K562 (cell line): ENCODE measurements at regions not wholly inside any gene's neighbourhood (a gene's known extent, or its start where the extent isn't known, plus 50 kb on each side); places are given as distances from the start of the nearest gene placed in this dataset.

Experiments used
- ATAC-seq: fragments of 200-7000 bp; cut with Tn5 transposase; 3 replicates; pipeline ENCODE4 v1.9.1; 2020; ENCODE audit warnings: moderate library complexity
- BruUV-seq: library from RNA; stranded (reverse); fragments of 400-500 nt; replicated peaks from 2 replicates; lab custom pipeline; 2021; lab: Mats Ljungman, UMichigan
- CTCF ChIA-PET: fragments of 300-600 bp; formaldehyde crosslinking; extraction: SDS; loops from one replicate; lab custom pipeline; 2021; ENCODE audit warnings: low intra/inter-chr PET ratio; lab: Yijun Ruan, JAX
- POLR2A ChIA-PET: fragments of 300-600, 350-650 bp; sonication (Branson Sonifier 250); formaldehyde crosslinking; extraction: SDS; loops from one replicate; lab custom pipeline; 2021; ENCODE audit warnings: antibody characterized with exemption, inconsistent platforms; lab: Yijun Ruan, JAX
- DNase-seq, 4 experiments: peaks; one replicate each; pipeline versions ENCODE4 v3.0.0 to v3.0.0-alpha.2; 2011 to 2018; ENCODE audit warnings: low spot score in 3 of 4, mixed read lengths in 3 of 4; ENCODE audit errors: extremely low read depth in 1 of 4
- FAIRE-seq: peaks from 2 replicates; lab custom pipeline; 2011; peaks lifted over from hg19 to GRCh38; lab: Jason Lieb, UNC
- H2AFZ ChIP-seq: 2 replicates; pipeline ENCODE4 v1.6.0; 2011; ENCODE audit warnings: low read depth, low read length, control low read depth, inconsistent platforms
- H3K27ac ChIP-seq: fragments of 200-600 bp; 3 replicates; pipeline ENCODE4 v1.8.0; 2011; ENCODE audit warnings: low read depth, mild to moderate bottlenecking, control low read depth, inconsistent platforms, low read length, moderate library complexity, mixed read lengths; ENCODE audit errors: extremely low read depth
- H3K27me3 ChIP-seq, 2 experiments: fragments of 300-600 bp in 1 of 2; 2 replicates in 1 of 2; 3 replicates in 1 of 2; pipeline versions ENCODE4 v1.6.0 to v1.8.0; 2011; ENCODE audit warnings: inconsistent platforms in 2 of 2, low read length in 2 of 2, mild to moderate bottlenecking in 1 of 2, mixed read lengths in 1 of 2, moderate library complexity in 1 of 2; ENCODE audit not compliant: control insufficient read depth in 2 of 2, insufficient read depth in 2 of 2
- H3K36me3 ChIP-seq: fragments of 300-600 bp; 3 replicates; pipeline ENCODE4 v1.8.0; 2011; ENCODE audit warnings: mild to moderate bottlenecking, low read length, inconsistent platforms; ENCODE audit not compliant: control insufficient read depth, insufficient read depth
- H3K4me1 ChIP-seq, 2 experiments: fragments of 200-600 bp in 1 of 2; replicated peaks in 1 of 2; 2 replicates in 1 of 2; 3 replicates in 1 of 2; pipeline versions ENCODE4 v1.5.1 to v1.8.0; 2011; ENCODE audit warnings: inconsistent platforms in 2 of 2, low read length in 2 of 2, mild to moderate bottlenecking in 1 of 2, mixed read lengths in 1 of 2, moderate library complexity in 1 of 2; ENCODE audit not compliant: control insufficient read depth in 2 of 2, insufficient read depth in 2 of 2
- H3K4me2 ChIP-seq: 2 replicates; pipeline ENCODE4 v1.6.1; 2011; ENCODE audit warnings: low read length, control low read depth, inconsistent platforms, mixed read lengths; ENCODE audit not compliant: insufficient read depth
- H3K4me3 ChIP-seq: fragments of 200-600 bp; sonication (generic), shearing (Covaris generic); 2 replicates; pipeline ENCODE4 v1.5.1; 2016; ENCODE audit warnings: control low read depth, inconsistent platforms
- H3K79me2 ChIP-seq: fragments of 200-600 bp; 3 replicates; pipeline ENCODE4 v1.8.0; 2011; ENCODE audit warnings: low read length, inconsistent platforms; ENCODE audit not compliant: control insufficient read depth, insufficient read depth
- H3K9ac ChIP-seq, 2 experiments: 2 replicates each; pipeline versions ENCODE4 v1.6.0 to v1.6.1; 2011; ENCODE audit warnings: low read depth in 2 of 2, low read length in 2 of 2, control low read depth in 1 of 2, inconsistent platforms in 1 of 2, mild to moderate bottlenecking in 1 of 2, mixed read lengths in 1 of 2; ENCODE audit not compliant: insufficient read depth in 1 of 2
- H3K9me1 ChIP-seq: one replicate; pipeline ENCODE4 v1.6.0; 2011; ENCODE audit warnings: inconsistent platforms, mild to moderate bottlenecking, low read length, moderate library complexity; ENCODE audit not compliant: control insufficient read depth, insufficient read depth
- H3K9me3 ChIP-seq: replicated peaks from 2 replicates; pipeline ENCODE4 v1.5.1; 2011; ENCODE audit warnings: low read depth, low read length, inconsistent platforms; ENCODE audit not compliant: control insufficient read depth, insufficient read depth
- H4K20me1 ChIP-seq: replicated peaks from 2 replicates; pipeline ENCODE4 v1.6.1; 2011; ENCODE audit warnings: low read length, inconsistent platforms, mixed read lengths; ENCODE audit not compliant: control insufficient read depth, insufficient read depth
- GTF2F1 ChIP-seq: IDR thresholded peaks from 2 replicates; pipeline ENCODE4 v1.6.1; 2011; ENCODE audit warnings: low read depth, low read length, improper control_type of control experiment
- HCFC1 ChIP-seq: IDR thresholded peaks from 2 replicates; pipeline ENCODE4 v1.6.1; 2012; ENCODE audit warnings: low read depth, low read length, improper control_type of control experiment
- HIVEP1 ChIP-seq: fragments of 250-450 bp; sonication (Bioruptor Pico); IDR thresholded peaks from 2 replicates; pipeline ENCODE4 v1.4.0; 2020; ENCODE audit warnings: mild to moderate bottlenecking
- KAT2B ChIP-seq: IDR thresholded peaks from one replicate; pipeline ENCODE4 v1.6.1; 2012; ENCODE audit warnings: low read depth, mild to moderate bottlenecking, control low read depth, inconsistent platforms, low read length, moderate library complexity
- KAT8 ChIP-seq: fragments of 450-650 bp; IDR thresholded peaks from 2 replicates; pipeline ENCODE4 v1.6.1; 2016; ENCODE audit warnings: low read depth, mild to moderate bottlenecking
- NR2C1 ChIP-seq, 2 experiments: fragments of 450-650 bp; IDR thresholded peaks; 2 replicates each; pipeline ENCODE4 v1.6.1; 2017; ENCODE audit warnings: mild to moderate bottlenecking in 2 of 2, antibody characterized with exemption in 1 of 2, inconsistent platforms in 1 of 2, missing compliant biosample characterization in 1 of 2, missing genetic modification characterization in 1 of 2
- RNF219 ChIP-seq: fragments of 250-450 bp; sonication (Bioruptor Pico); IDR thresholded peaks from 2 replicates; pipeline ENCODE4 v1.5.0; 2022; ENCODE audit warnings: mild to moderate bottlenecking
- SPI1 ChIP-seq: IDR thresholded peaks from 2 replicates; pipeline ENCODE4 v1.6.1; 2011; ENCODE audit warnings: low read depth, low read length, control low read depth, borderline replicate concordance
- SREBF2 ChIP-seq: sonication (generic); formaldehyde crosslinking; IDR thresholded peaks from 2 replicates; pipeline ENCODE4 v1.4.0; 2020; ENCODE audit warnings: mild to moderate bottlenecking, missing genetic modification reagents
- STAT5A ChIP-seq: IDR thresholded peaks from 2 replicates; pipeline ENCODE4 v1.6.1; 2012; ENCODE audit warnings: low read length, inconsistent platforms, borderline replicate concordance
- ZNF140 ChIP-seq: fragments of 250-450 bp; sonication (Bioruptor Pico); IDR thresholded peaks from 2 replicates; pipeline ENCODE4 v1.8.0; 2021; ENCODE audit warnings: moderate library complexity, mild to moderate bottlenecking, inconsistent platforms
- ZNF146 ChIP-seq: IDR thresholded peaks from one replicate; pipeline ENCODE4 v1.6.1; 2018; ENCODE audit warnings: missing compliant biosample characterization; ENCODE audit not compliant: unreplicated experiment
- ZNF311 ChIP-seq: fragments of 250-450 bp; sonication (Bioruptor Pico); IDR thresholded peaks from 2 replicates; pipeline ENCODE4 v1.4.0; 2020; ENCODE audit warnings: mild to moderate bottlenecking, moderate library complexity
- WGBS: fragments of 100-300 bp; shearing (Covaris generic); methylation state at CpG from one replicate; pipeline ENCODE4 v1.1.6; 2016; ENCODE audit warnings: low coverage, mixed read lengths; ENCODE audit not compliant: insufficient coverage; ENCODE audit errors: missing lambda C conversion rate; 5-methylcytosine and 5-hydroxymethylcytosine counted together
- in situ Hi-C: fragments of 300-500 bp; cut with MboI; formaldehyde crosslinking; loops from 4 replicates; pipeline ENCODE4 v1.15.0; 2018; ENCODE audit warnings: inconsistent platforms, mixed read lengths
- intact Hi-C: fragments of 100-400 bp; cut with micrococcal nuclease; formaldehyde crosslinking; loops from 2 replicates; pipeline ENCODE4 v1.14.2; 2022

GRCh38 chr2:226413498-226414130 lies 386.0 kb downstream of the IRS1 start:
- WGBS, result 0% methylated on average over 1 of the region's 2 CpGs
- H3K4me3 ChIP-seq, result no peak overlapping the region
- no peaks in the 10 kb centered on the region for H3K27me3 ChIP-seq
- H3K79me2 ChIP-seq, result no peaks in the 10 kb centered on the region
- FAIRE-seq (no peak), DNase-seq (no peak), ATAC-seq (no peak)
- no peaks in the 10 kb centered on the region for H3K9me1 ChIP-seq
- intact Hi-C loops (no loop called here), in situ Hi-C loops (no loop called here)
- no peak overlapping the region for H3K4me2 ChIP-seq
- H4K20me1 ChIP-seq, result no peaks in the 10 kb centered on the region
- CTCF ChIA-PET, result no interaction called here
- no peak overlapping the region for H2AFZ ChIP-seq
- no peaks in the 10 kb centered on the region for H3K36me3 ChIP-seq
- H3K9me3 ChIP-seq, result no peaks in the 10 kb centered on the region
- no peaks in the 10 kb centered on the region for H3K4me1 ChIP-seq
- H3K9ac ChIP-seq, result no peak overlapping the region
- no peak for TF ChIP-seq KAT8
- TF ChIP-seq ZNF311 (CRISPR knock-in tag), result no peak
- no peak for TF ChIP-seq SREBF2
- TF ChIP-seq ZNF146 (CRISPR knock-in tag), result no peak
- no peak for TF ChIP-seq NR2C1 (IDR thresholded peaks at IDR 0.05)
- TF ChIP-seq NR2C1 (tag; IDR thresholded peaks at IDR 0.05), result no peak
- no peak for TF ChIP-seq HCFC1
- no peak for TF ChIP-seq SPI1
- no peak for TF ChIP-seq STAT5A
- no peak for TF ChIP-seq RNF219 (CRISPR knock-in tag)
- TF ChIP-seq HIVEP1 (CRISPR knock-in tag), result no peak
- no peak for TF ChIP-seq GTF2F1
- TF ChIP-seq ZNF140 (CRISPR knock-in tag), result no peak
- TF ChIP-seq KAT2B, result no peak
- H3K27ac ChIP-seq, result no peak overlapping the region
- POLR2A ChIA-PET, result no interaction called here
- BruUV-seq, result no TSS peak
